ENCODE measurements at regions not wholly inside any gene's neighbourhood (a gene's known extent, or its start where the extent isn't known, plus 50 kb on each side); places are given as distances from the start of the nearest gene placed in this dataset.

GRCh38 chr18:44041961-44042360 is 638.7 kb upstream of the SETBP1 start:
- DNase-seq (no peak), ATAC-seq (ENCODE audit: insufficient read depth, low FRiP score) (no peak)
- Histone ChIP-seq H3K27ac (ENCODE audit: low read depth in 1 of 2, low read length in 1 of 2) (no peak overlapping the region), H3K27me3 (ENCODE audit: control insufficient read depth in 3 of 3, insufficient read depth in 3 of 3, low read length in 2 of 3) (no peaks in the 10 kb centered on the region), H3K9ac (ENCODE audit: insufficient read depth in 1 of 2, low read length in 2 of 2) (no peak overlapping the region), H3K4me1 (ENCODE audit: control insufficient read depth in 5 of 5, insufficient read depth in 5 of 5, low read length in 5 of 5) (no peaks in the 10 kb centered on the region), H3K9me3 (ENCODE audit: control insufficient read depth in 4 of 4, insufficient read depth in 3 of 4, low read length in 3 of 4) (no peaks in the 10 kb centered on the region), H3K4me3 (no peak overlapping the region), H3K36me3 (ENCODE audit: control insufficient read depth in 4 of 4, insufficient read depth in 4 of 4, low read length in 4 of 4) (no peaks in the 10 kb centered on the region)
- no peak for TF ChIP-seq CTCF (IDR thresholded peaks at IDR 0.05; ENCODE audit: control extremely low read depth, extremely low read depth)
- WGBS, 2 donors = 69 to 75% methylated on average over 4 of the region's 4 CpGs

GRCh38 chr18:44046376-44046975 is 634.2 kb upstream of the SETBP1 start:
- Histone ChIP-seq H3K27me3 (ENCODE audit: control insufficient read depth in 3 of 3, insufficient read depth in 3 of 3, low read length in 2 of 3) (no peaks in the 10 kb centered on the region), H3K36me3 (ENCODE audit: control insufficient read depth in 4 of 4, insufficient read depth in 4 of 4, low read length in 4 of 4) (no peaks in the 10 kb centered on the region), H3K9me3 (ENCODE audit: control insufficient read depth in 4 of 4, insufficient read depth in 3 of 4, low read length in 3 of 4) (no peaks in the 10 kb centered on the region), H3K9ac (ENCODE audit: insufficient read depth in 1 of 2, low read length in 2 of 2) (no peak overlapping the region), H3K4me1 (ENCODE audit: control insufficient read depth in 5 of 5, insufficient read depth in 5 of 5, low read length in 5 of 5) (peaks cover 0 to 4% (median 0%) of the 10 kb centered on the region in 5 donors), H3K4me3 (no peak overlapping the region), H3K27ac (ENCODE audit: low read depth in 1 of 2, low read length in 1 of 2) (no peak overlapping the region)
- DNase-seq = peak in 2 of 3 donors; percentile 76 to 77
- TF ChIP-seq CTCF (IDR thresholded peaks at IDR 0.05; ENCODE audit: control extremely low read depth, extremely low read depth) = no peak
- 87 to 88% methylated on average over 8 of the region's 8 CpGs for WGBS, 2 donors
- ATAC-seq (ENCODE audit: insufficient read depth, low FRiP score) = no peak

GRCh38 chr18:44047585-44047984 is 633.1 kb upstream of the SETBP1 start:
- H3K9ac ChIP-seq (ENCODE audit: insufficient read depth in 1 of 2, low read length in 2 of 2) = no peak overlapping the region
- no peaks in the 10 kb centered on the region for H3K9me3 ChIP-seq (ENCODE audit: control insufficient read depth in 4 of 4, insufficient read depth in 3 of 4, low read length in 3 of 4)
- no peak for ATAC-seq (ENCODE audit: insufficient read depth, low FRiP score)

More at GRCh38 chr18:44047585-44047984, 633.1 kb upstream of the SETBP1 start:
- H3K27me3 ChIP-seq (ENCODE audit: control insufficient read depth in 3 of 3, insufficient read depth in 3 of 3, low read length in 2 of 3) = no peaks in the 10 kb centered on the region
- no peaks in the 10 kb centered on the region for H3K36me3 ChIP-seq (ENCODE audit: control insufficient read depth in 4 of 4, insufficient read depth in 4 of 4, low read length in 4 of 4)
- no peak for TF ChIP-seq CTCF (IDR thresholded peaks at IDR 0.05; ENCODE audit: control extremely low read depth, extremely low read depth)
- 88 to 96% methylated on average over 3 of the region's 3 CpGs for WGBS, 2 donors
- no peak overlapping the region for H3K27ac ChIP-seq (ENCODE audit: low read depth in 1 of 2, low read length in 1 of 2)
- no peak for DNase-seq
- H3K4me1 ChIP-seq (ENCODE audit: control insufficient read depth in 5 of 5, insufficient read depth in 5 of 5, low read length in 5 of 5) = peaks cover 0 to 4% (median 0%) of the 10 kb centered on the region in 5 donors
- H3K4me3 ChIP-seq = no peak overlapping the region

Measured in lung (tissue), 11 donors.